Small intestine (tissue), 7 donors: ENCODE measurements at regions not wholly inside any gene's neighbourhood (a gene's known extent, or its start where the extent isn't known, plus 50 kb on each side); places are given as distances from the start of the nearest gene placed in this dataset.

Experiments used
- DNase-seq, 2 donors: peaks; one replicate each; pipeline versions ENCODE4 v3.0.0 to v3.0.0-alpha.2; 2013
- FAIRE-seq: peaks from 2 replicates; lab custom pipeline; 2012; peaks lifted over from hg19 to GRCh38; lab: Jason Lieb, UNC
- H3K27ac ChIP-seq, 3 donors: one replicate each; pipeline ENCODE4 v1.5.1; 2013; ENCODE audit warnings: low read length in 2 of 3, mild to moderate bottlenecking in 2 of 3, control low read depth in 1 of 3, inconsistent platforms in 1 of 3, low read depth in 1 of 3, moderate library complexity in 1 of 3
- H3K27me3 ChIP-seq, 3 donors: one replicate each; pipeline ENCODE4 v1.6.1; 2013; ENCODE audit warnings: low read length in 3 of 3, inconsistent platforms in 1 of 3; ENCODE audit not compliant: control insufficient read depth in 3 of 3, insufficient read depth in 3 of 3
- H3K36me3 ChIP-seq, 3 donors: one replicate each; pipeline ENCODE4 v1.6.1; 2013; ENCODE audit warnings: low read length in 3 of 3, inconsistent platforms in 1 of 3, low read depth in 1 of 3, mild to moderate bottlenecking in 1 of 3, moderate library complexity in 1 of 3; ENCODE audit not compliant: control insufficient read depth in 3 of 3, insufficient read depth in 2 of 3
- H3K4me1 ChIP-seq, 3 donors: one replicate each; pipeline ENCODE4 v1.6.1; 2013; ENCODE audit warnings: low read length in 2 of 3, inconsistent platforms in 1 of 3, low read depth in 1 of 3, mild to moderate bottlenecking in 1 of 3, moderate library complexity in 1 of 3; ENCODE audit not compliant: control insufficient read depth in 3 of 3, insufficient read depth in 2 of 3
- H3K4me3 ChIP-seq, 3 donors: one replicate each; pipeline ENCODE4 v1.5.1; 2013; ENCODE audit warnings: low read length in 3 of 3, control low read depth in 1 of 3, inconsistent platforms in 1 of 3, low read depth in 1 of 3, mild to moderate bottlenecking in 1 of 3, moderate library complexity in 1 of 3
- H3K9me3 ChIP-seq, 2 donors: one replicate each; pipeline ENCODE4 v1.6.1; 2013; ENCODE audit warnings: low read depth in 1 of 2, low read length in 1 of 2; ENCODE audit not compliant: control insufficient read depth in 2 of 2, insufficient read depth in 1 of 2
- WGBS, 3 donors: extraction: QIAGEN DNeasy Blood & Tissue Kit; methylation state at CpG; one replicate each; pipeline ENCODE4 v1.1.7; 2013; 5-methylcytosine and 5-hydroxymethylcytosine counted together
- donor health status: healthy with polysubstance abuse.
- donor health status: control.
- donor health status: control.
- donor health status: Bipolar disorder and iron deficiency.
- donor health status: healthy.

DNA sequence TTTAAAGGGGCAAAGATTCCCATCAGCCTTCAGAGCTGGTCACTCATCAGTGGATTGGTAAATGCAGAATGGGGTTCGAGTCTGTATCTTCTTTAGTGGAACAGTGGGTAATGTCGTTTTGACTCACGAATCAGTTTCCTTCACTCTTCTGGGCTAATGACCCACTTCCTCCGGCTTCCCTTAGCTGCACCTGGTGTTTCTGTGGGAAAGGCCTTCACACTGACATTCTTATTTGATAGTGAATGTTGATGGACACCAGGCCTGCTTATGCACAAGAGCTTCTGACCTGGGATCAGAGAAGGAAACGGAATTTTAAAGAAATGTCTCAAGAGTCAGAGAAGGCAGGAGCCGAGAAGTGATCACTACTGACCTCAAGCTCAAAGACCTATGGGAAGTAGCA is 272.0 kb upstream of the SULF2 start:
- FAIRE-seq (no peak), DNase-seq (no peak)
- Histone ChIP-seq H3K4me1 (no peaks in the 10 kb centered on the region), H3K36me3 (no peaks in the 10 kb centered on the region), H3K27ac (no peak overlapping the region), H3K9me3 (peaks cover 0 to 9% of the 10 kb centered on the region in 2 donors), H3K4me3 (no peak overlapping the region), H3K27me3 (no peaks in the 10 kb centered on the region)
- 63 to 82% (median 75%) methylated on average over 6 of the region's 6 CpGs for WGBS, 3 donors

DNA sequence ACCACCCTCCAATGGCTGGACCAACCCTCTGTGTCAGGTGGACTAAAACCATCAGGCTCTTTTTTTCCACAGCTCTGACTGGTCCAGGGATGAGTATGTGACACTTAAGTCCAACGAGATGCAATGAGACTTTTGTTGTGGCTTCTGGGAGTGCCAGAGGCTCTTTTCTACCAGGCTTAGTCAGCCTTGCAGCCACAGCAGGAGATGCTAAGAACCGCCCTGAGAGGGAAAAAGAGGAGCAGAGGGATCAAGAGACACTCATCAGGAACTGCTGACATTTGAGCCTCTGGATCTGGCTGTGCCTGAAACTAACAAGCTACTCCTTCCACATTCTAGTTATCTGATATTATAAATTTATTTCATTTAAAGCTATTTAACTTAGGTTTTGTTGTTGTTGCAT is 270.9 kb upstream of the SULF2 start:
- peaks cover 0 to 9% of the 10 kb centered on the region in 2 donors for H3K9me3 ChIP-seq
- H3K4me3 ChIP-seq, result no peak overlapping the region
- H3K36me3 ChIP-seq, result no peaks in the 10 kb centered on the region
- DNase-seq (no peak), FAIRE-seq (no peak)
- no peaks in the 10 kb centered on the region for H3K4me1 ChIP-seq
- WGBS, 3 donors, result 50 to 72% (median 51%) methylated on average over 2 of the region's 2 CpGs
- H3K27ac ChIP-seq, result no peak overlapping the region
- no peaks in the 10 kb centered on the region for H3K27me3 ChIP-seq

DNA sequence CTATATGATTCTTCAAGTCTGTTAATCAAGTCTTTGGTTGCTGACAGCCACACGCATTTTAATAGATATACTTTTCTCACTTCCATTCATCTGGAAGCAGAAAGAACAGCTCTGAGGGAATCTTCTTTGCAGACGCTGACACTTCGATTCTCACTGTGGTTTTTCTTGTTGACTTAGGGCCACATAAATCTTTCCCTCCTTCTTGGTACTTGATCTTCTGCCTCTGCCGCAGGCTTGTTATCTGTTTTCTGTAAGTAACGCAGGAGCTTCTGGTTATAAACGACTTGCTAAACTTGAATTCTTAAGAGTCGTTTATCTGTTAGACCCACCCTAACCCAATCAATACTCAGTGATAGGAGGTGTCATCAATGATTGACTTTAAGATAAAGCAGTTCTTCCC is 268.8 kb upstream of the SULF2 start:
- no peak overlapping the region for H3K27ac ChIP-seq
- H3K27me3 ChIP-seq, result no peaks in the 10 kb centered on the region
- WGBS, 3 donors, result 37 to 62% (median 59%) methylated on average over 7 of the region's 7 CpGs
- no peak for FAIRE-seq
- no peaks in the 10 kb centered on the region for H3K36me3 ChIP-seq
- H3K9me3 ChIP-seq, result peaks cover 0 to 8% of the 10 kb centered on the region in 2 donors
- no peak for DNase-seq
- H3K4me3 ChIP-seq, result no peak overlapping the region
- no peaks in the 10 kb centered on the region for H3K4me1 ChIP-seq

DNA sequence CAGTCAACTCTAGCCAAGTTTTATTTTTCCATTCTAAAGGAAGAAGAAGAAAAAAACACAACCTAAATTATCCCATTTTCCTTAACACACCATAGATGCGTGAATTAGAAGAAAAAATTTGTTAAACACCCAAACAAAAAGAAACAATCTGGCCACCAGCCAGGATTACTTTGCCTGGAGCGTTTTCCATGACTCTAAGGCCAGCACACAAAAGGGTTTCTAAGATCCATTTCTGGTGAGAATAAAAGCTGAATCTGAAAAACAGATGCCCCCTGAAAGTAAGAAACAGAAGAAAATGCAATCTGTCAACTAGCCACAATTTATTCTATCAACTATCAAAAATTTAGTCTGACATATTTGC is 267.2 kb upstream of the SULF2 start:
- DNase-seq (no peak), FAIRE-seq (no peak)
- Histone ChIP-seq H3K36me3 (no peaks in the 10 kb centered on the region), H3K4me1 (no peaks in the 10 kb centered on the region), H3K9me3 (no peaks in the 10 kb centered on the region), H3K27ac (no peak overlapping the region), H3K27me3 (no peaks in the 10 kb centered on the region), H3K4me3 (no peak overlapping the region)
- WGBS, 3 donors, result 47 to 58% (median 52%) methylated on average over 2 of the region's 2 CpGs

DNA sequence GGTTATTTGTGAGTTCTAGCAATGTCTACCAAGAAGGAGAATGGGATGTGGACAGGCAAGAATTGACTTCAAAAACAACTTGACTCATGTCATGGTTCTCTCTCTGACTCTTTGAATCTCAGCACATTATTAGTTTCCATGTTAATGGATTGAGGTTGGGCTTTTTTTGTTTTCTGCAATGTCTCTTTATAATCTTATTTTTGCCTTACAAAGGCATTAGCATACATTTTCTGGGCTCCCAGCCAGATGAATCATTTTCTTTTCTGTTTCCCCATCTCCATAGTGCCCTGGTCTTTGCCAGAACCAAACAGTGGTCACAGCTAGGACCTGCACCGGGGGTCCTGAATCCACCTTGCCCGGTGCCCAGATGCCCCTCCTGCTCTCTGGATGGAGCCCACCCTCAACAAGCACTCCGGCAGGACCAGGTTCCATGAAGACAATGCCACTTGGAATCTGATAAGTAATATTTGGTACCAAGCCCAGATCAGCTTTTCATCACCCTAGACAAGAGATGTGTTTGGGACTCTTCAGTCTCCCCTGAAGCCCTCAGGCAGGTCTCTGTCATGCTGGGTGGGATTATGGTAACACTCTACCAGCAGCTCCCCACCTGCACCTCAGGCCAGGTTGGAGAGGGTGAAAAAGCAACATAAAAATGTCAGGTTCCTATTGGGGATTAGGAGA is 266.7 kb upstream of the SULF2 start:
- no peaks in the 10 kb centered on the region for H3K9me3 ChIP-seq
- DNase-seq (peak in 1 of 2 donors; percentile 6), FAIRE-seq (no peak)
- no peak overlapping the region for H3K27ac ChIP-seq
- no peaks in the 10 kb centered on the region for H3K27me3 ChIP-seq
- WGBS, 3 donors, result 34 to 54% (median 48%) methylated on average over 3 of the region's 3 CpGs
- H3K4me1 ChIP-seq, result no peaks in the 10 kb centered on the region
- no peaks in the 10 kb centered on the region for H3K36me3 ChIP-seq
- no peak overlapping the region for H3K4me3 ChIP-seq

DNA sequence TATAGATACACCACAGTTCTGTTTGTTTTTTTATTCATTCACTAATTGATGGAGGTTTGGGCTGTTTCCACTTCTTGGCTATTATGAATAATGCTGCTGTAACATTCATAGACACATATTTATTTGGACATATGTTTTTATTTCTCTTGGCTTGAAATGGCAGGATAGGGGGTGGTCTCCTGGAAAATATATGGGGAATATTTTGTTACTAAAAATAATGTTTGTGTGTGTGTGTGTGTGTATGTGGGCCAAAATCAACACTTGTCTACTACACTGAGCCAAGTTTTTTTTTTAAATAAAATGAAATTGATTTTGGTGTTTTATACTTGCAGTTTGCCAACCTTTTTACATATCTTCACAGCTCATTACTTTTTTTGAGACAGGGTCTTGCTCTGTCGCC is 264.4 kb upstream of the SULF2 start:
- Histone ChIP-seq H3K4me1 (no peaks in the 10 kb centered on the region), H3K27me3 (no peaks in the 10 kb centered on the region), H3K27ac (no peak overlapping the region), H3K36me3 (no peaks in the 10 kb centered on the region), H3K9me3 (no peaks in the 10 kb centered on the region), H3K4me3 (no peak overlapping the region)
- 74 to 79% (median 75%) methylated on average over 1 of the region's 1 CpG for WGBS, 3 donors
- FAIRE-seq (no peak), DNase-seq (no peak)

DNA sequence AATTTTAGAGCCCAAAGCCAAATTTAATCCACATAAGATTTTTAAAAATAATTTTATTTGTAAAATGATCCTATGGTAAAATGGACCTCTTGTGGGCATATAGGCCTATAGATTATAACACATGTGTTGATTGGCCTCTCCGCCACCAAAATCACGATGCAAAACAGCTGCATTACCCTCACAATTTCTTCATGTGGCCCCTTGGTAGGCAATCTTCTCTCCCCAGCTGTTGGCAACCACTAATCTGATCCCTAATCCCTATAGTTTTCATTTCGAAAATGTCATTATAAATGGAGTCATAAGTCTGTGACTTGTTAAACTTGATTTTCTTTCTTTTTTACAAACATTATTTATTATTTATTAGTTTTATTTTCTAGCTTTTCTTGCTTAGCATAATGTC is 263.9 kb upstream of the SULF2 start:
- Histone ChIP-seq H3K9me3 (no peaks in the 10 kb centered on the region), H3K36me3 (no peaks in the 10 kb centered on the region), H3K27ac (no peak overlapping the region), H3K27me3 (no peaks in the 10 kb centered on the region), H3K4me3 (no peak overlapping the region), H3K4me1 (no peaks in the 10 kb centered on the region)
- FAIRE-seq, result no peak
- 62 to 74% (median 72%) methylated on average over 3 of the region's 3 CpGs for WGBS, 3 donors
- DNase-seq, result no peak

DNA sequence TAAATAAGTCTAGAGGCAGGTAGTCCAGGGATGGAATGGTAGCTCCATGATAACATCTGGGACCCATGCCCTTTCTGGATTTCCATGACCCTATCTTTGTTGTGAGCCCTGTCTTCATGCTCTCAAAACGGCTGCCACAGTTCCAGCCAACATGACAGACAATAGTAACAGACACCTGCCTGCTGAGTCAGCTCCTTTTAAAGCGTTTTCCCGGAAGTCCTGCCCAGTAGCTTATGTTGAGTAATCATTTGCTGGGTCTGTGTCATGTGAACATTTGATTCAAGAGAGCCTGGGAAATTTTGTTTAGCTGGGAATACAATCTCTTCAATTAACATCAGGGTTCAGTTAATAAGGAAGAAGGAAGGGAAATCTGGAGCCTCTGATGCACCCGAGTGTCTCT is 262.2 kb upstream of the SULF2 start:
- WGBS, 3 donors, result 71 to 82% (median 75%) methylated on average over 4 of the region's 4 CpGs
- no peaks in the 10 kb centered on the region for H3K9me3 ChIP-seq
- no peak overlapping the region for H3K27ac ChIP-seq
- H3K4me3 ChIP-seq, result no peak overlapping the region
- H3K27me3 ChIP-seq, result peaks cover 0 to 2% (median 0%) of the 10 kb centered on the region in 3 donors
- H3K36me3 ChIP-seq, result no peaks in the 10 kb centered on the region
- no peaks in the 10 kb centered on the region for H3K4me1 ChIP-seq
- FAIRE-seq (no peak), DNase-seq (no peak)

DNA sequence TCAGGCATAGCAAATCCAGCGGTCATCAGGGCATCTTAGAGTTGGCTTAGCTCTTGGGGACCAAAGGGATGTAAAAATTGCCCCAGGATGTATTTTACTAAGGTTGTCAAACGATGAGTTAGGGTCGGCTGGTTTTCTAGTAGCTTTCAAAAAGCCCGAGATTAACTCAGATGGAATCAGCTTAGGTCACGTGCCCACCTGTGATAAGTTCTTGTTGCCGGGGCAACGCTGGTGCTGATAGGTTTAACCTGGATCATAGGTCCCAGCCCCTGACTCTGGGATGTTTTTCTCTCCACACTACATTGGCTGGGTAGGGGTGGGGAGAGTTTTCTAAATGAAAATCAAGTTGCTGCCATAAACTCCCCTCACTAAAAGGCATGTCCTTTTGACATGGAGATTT is 257.3 kb upstream of the SULF2 start:
- Histone ChIP-seq H3K9me3 (peaks cover 0 to 4% of the 10 kb centered on the region in 2 donors), H3K4me3 (no peak overlapping the region), H3K27ac (no peak overlapping the region), H3K27me3 (peaks cover 0 to 3% (median 0%) of the 10 kb centered on the region in 3 donors), H3K4me1 (no peaks in the 10 kb centered on the region), H3K36me3 (no peaks in the 10 kb centered on the region)
- DNase-seq, result no peak
- FAIRE-seq, result no peak
- WGBS, 3 donors, result 46 to 70% (median 68%) methylated on average over 7 of the region's 7 CpGs
